Panc1 (cell line): ENCODE measurements at regions not wholly inside any gene's neighbourhood (a gene's known extent, or its start where the extent isn't known, plus 50 kb on each side); places are given as distances from the start of the nearest gene placed in this dataset.

Experiments
- ATAC-seq: fragments of 200-7000 bp; cut with Tn5 transposase; 2 replicates; pipeline ENCODE4 v1.9.1; 2020; ENCODE audit warnings: mild to moderate bottlenecking, moderate library complexity
- BruUV-seq: library from RNA; stranded (reverse); fragments of 400-500 nt; replicated peaks from 2 replicates; lab custom pipeline; 2021; lab: Mats Ljungman, UMichigan
- CTCF ChIA-PET: fragments of 300-600 bp; sonication (Branson Sonifier 250); formaldehyde crosslinking; loops from one replicate; lab custom pipeline; 2022; ENCODE audit warnings: antibody characterized with exemption; lab: Charles Lee
- POLR2A ChIA-PET: fragments of 300-600 bp; sonication (Branson Sonifier 250); formaldehyde crosslinking; loops from one replicate; lab custom pipeline; 2022; ENCODE audit warnings: antibody characterized with exemption; lab: Charles Lee
- DNase-seq: peaks from one replicate; pipeline ENCODE4 v3.0.0-alpha.2; 2010; ENCODE audit warnings: low read depth, low spot score
- H3K27ac ChIP-seq: 2 replicates; pipeline ENCODE4 v1.5.1; 2011; ENCODE audit warnings: mild to moderate bottlenecking, low read length, inconsistent platforms
- H3K27me3 ChIP-seq: fragments of 200-500 bp; sonication (Bioruptor generic); 2 replicates; pipeline ENCODE4 v1.6.0; 2014; ENCODE audit warnings: low read length, inconsistent platforms; ENCODE audit not compliant: control insufficient read depth, insufficient read depth
- H3K36me3 ChIP-seq: fragments of 200-500 bp; sonication (Bioruptor generic); 2 replicates; pipeline ENCODE4 v1.5.1; 2014; ENCODE audit warnings: inconsistent platforms, mild to moderate bottlenecking, low read length, moderate library complexity; ENCODE audit not compliant: control insufficient read depth, insufficient read depth
- H3K4me1 ChIP-seq: 2 replicates; pipeline ENCODE4 v1.5.1; 2011; ENCODE audit warnings: inconsistent platforms, mild to moderate bottlenecking, low read length, moderate library complexity; ENCODE audit not compliant: control insufficient read depth, insufficient read depth
- H3K4me3 ChIP-seq, 2 experiments: 2 replicates each; pipeline ENCODE4 v1.5.1; 2011 to 2012; ENCODE audit warnings: low read depth in 2 of 2, low read length in 2 of 2, mild to moderate bottlenecking in 2 of 2, inconsistent platforms in 1 of 2, moderate library complexity in 1 of 2
- H3K9me3 ChIP-seq: fragments of 200-500 bp; sonication (Bioruptor generic); 2 replicates; pipeline ENCODE4 v1.5.1; 2014; ENCODE audit warnings: low read depth, mild to moderate bottlenecking, inconsistent platforms, low read length, moderate library complexity; ENCODE audit not compliant: control insufficient read depth, insufficient read depth
- CTCF ChIP-seq: fragments of 450-650 bp; IDR thresholded peaks from 2 replicates; pipeline ENCODE4 v1.5.1; 2017; ENCODE audit warnings: mild to moderate bottlenecking
- POLR2AphosphoS5 ChIP-seq: IDR thresholded peaks from 2 replicates; pipeline ENCODE4 v1.6.1; 2012; ENCODE audit warnings: mild to moderate bottlenecking, low read depth, low read length, moderate library complexity
- REST ChIP-seq, 2 experiments: IDR thresholded peaks; 2 replicates each; pipeline ENCODE4 v1.6.1; 2011 to 2012; ENCODE audit warnings: low read depth in 2 of 2, control low read depth in 1 of 2, low read length in 1 of 2, mild to moderate bottlenecking in 1 of 2, moderate library complexity in 1 of 2; ENCODE audit not compliant: insufficient read depth in 1 of 2
- SIN3A ChIP-seq: IDR thresholded peaks from 2 replicates; pipeline ENCODE4 v1.6.1; 2012; ENCODE audit warnings: low read depth, mild to moderate bottlenecking, low read length, moderate library complexity, borderline replicate concordance; ENCODE audit not compliant: insufficient read depth
- TCF7L2 ChIP-seq: IDR thresholded peaks from 2 replicates; pipeline ENCODE4 v1.6.1; 2011; ENCODE audit warnings: mild to moderate bottlenecking, low read depth, low read length, inconsistent platforms
- in situ Hi-C: cut with HindIII; loops from 2 replicates; pipeline ENCODE4 v1.10.0; 2016; ENCODE audit warnings: low sequenced_read_pairs, low pct_unique_long_range_greater_than_20kb
- intact Hi-C: fragments of 100-400 bp; cut with micrococcal nuclease; formaldehyde crosslinking; loops from one replicate; pipeline ENCODE4 v1.10.0; 2022; ENCODE audit not compliant: unreplicated experiment

- no peak for DNase-seq
- TF ChIP-seq SIN3A (no peak), CTCF (no peak), POLR2AphosphoS5 (no peak), REST (IDR thresholded peaks at IDR 0.05; ENCODE audit: insufficient read depth in 1 of 2, low read depth in 2 of 2, low read length in 1 of 2) (no peak)
- Histone ChIP-seq H3K4me1 (no peaks in the 10 kb centered on the region), H3K9me3 (no peaks in the 10 kb centered on the region), H3K4me3 (no peak overlapping the region), H3K27me3 (no peaks in the 10 kb centered on the region), H3K36me3 (no peaks in the 10 kb centered on the region), H3K27ac (no peak overlapping the region)
- CTCF ChIA-PET: no interaction called here
- intact Hi-C loops: no loop called here
- POLR2A ChIA-PET: no interaction called here
- no TSS peak for BruUV-seq
- no peak for ATAC-seq
- in situ Hi-C loops: no loop called here
These were observed 537.7 kb downstream of the MCTP2 start for GRCh38 chr15:94769089-94769488.

GRCh38 chr15:94770199-94770598 lies 538.8 kb downstream of the MCTP2 start:
- Histone ChIP-seq H3K4me1 (no peaks in the 10 kb centered on the region), H3K36me3 (no peaks in the 10 kb centered on the region), H3K27ac (no peak overlapping the region), H3K27me3 (no peaks in the 10 kb centered on the region), H3K4me3 (no peak overlapping the region), H3K9me3 (no peaks in the 10 kb centered on the region)
- BruUV-seq: no TSS peak
- intact Hi-C loops: no loop called here
- POLR2A ChIA-PET: no interaction called here
- DNase-seq (no peak), ATAC-seq (no peak)
- in situ Hi-C loops: no loop called here
- CTCF ChIA-PET: no interaction called here
- TF ChIP-seq TCF7L2 (no peak), REST (IDR thresholded peaks at IDR 0.05; ENCODE audit: insufficient read depth in 1 of 2, low read depth in 2 of 2, low read length in 1 of 2) (no peak), CTCF (no peak), SIN3A (no peak), POLR2AphosphoS5 (no peak)
